ENCODE measurements at regions not wholly inside any gene's neighbourhood (a gene's known extent, or its start where the extent isn't known, plus 50 kb on each side); places are given as distances from the start of the nearest gene placed in this dataset.

DNA sequence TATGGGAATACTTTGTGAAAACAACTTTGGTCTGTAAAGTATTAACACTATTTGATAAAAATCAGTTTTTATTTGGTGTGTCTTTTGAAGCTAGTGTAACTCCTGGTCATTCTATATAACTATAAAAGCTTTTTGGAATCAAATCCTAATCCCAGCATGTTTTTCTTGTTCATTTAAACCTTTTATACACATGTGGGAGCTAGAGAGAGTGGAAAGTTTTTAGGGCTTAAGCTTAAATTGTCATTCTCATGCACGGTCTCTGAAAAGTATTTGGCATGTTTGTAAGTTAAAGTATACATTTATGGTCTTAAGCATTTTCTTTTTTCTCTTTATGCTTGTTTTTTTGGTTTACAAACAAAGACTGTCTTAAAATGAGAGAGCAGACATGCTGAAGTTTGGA, 83.4 kb upstream of the RARB start:
- H3K27ac ChIP-seq (ENCODE audit: low read depth in 1 of 2, low read length in 2 of 2) = no peak overlapping the region
- intact Hi-C loops (cut with micrococcal nuclease) = no loop called here
- H3K4me3 Mint-ChIP-seq = no peak overlapping the region
- no peak for DNase-seq
- H3K4me2 ChIP-seq (replicated peaks; ENCODE audit: extremely low read depth, low read length, poor library complexity, severe bottlenecking) = no peak overlapping the region
- H2AFZ ChIP-seq (ENCODE audit: insufficient read depth, low read depth, low read length, poor library complexity, severe bottlenecking) = no peak overlapping the region
- H3K4me1 Mint-ChIP-seq = no peaks in the 10 kb centered on the region
- TF ChIP-seq, protein P1, sequence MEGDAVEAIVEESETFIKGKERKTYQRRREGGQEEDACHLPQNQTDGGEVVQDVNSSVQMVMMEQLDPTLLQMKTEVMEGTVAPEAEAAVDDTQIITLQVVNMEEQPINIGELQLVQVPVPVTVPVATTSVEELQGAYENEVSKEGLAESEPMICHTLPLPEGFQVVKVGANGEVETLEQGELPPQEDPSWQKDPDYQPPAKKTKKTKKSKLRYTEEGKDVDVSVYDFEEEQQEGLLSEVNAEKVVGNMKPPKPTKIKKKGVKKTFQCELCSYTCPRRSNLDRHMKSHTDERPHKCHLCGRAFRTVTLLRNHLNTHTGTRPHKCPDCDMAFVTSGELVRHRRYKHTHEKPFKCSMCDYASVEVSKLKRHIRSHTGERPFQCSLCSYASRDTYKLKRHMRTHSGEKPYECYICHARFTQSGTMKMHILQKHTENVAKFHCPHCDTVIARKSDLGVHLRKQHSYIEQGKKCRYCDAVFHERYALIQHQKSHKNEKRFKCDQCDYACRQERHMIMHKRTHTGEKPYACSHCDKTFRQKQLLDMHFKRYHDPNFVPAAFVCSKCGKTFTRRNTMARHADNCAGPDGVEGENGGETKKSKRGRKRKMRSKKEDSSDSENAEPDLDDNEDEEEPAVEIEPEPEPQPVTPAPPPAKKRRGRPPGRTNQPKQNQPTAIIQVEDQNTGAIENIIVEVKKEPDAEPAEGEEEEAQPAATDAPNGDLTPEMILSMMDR (IDR thresholded peaks at IDR 0.05) = no peak
- no peaks in the 10 kb centered on the region for H3K4me1 ChIP-seq (ENCODE audit: control insufficient read depth in 1 of 2, insufficient read depth in 2 of 2, low read length in 2 of 2)
- H3K27me3 ChIP-seq (ENCODE audit: control insufficient read depth in 2 of 2, insufficient read depth in 2 of 2, low read length in 2 of 2) = no peaks in the 10 kb centered on the region
- no peaks in the 10 kb centered on the region for H3K36me3 Mint-ChIP-seq
- no CpG with 5 or more reads among the region's 1 CpG for WGBS (ENCODE audit: insufficient coverage)
- H3K4me3 ChIP-seq (replicated peaks in 1 of 3; ENCODE audit: low read depth in 2 of 3, low read length in 3 of 3) = no peak overlapping the region
- H3K36me3 ChIP-seq (replicated peaks in 1 of 2; ENCODE audit: control insufficient read depth in 1 of 2, insufficient read depth in 2 of 2, low read length in 2 of 2) = no peaks in the 10 kb centered on the region
- H4K20me1 ChIP-seq (ENCODE audit: insufficient read depth, low read length) = no peaks in the 10 kb centered on the region
- H3K27me3 Mint-ChIP-seq (ENCODE audit: low read depth in 3 of 3) = peaks cover 0 to 2% (median 0%) of the 10 kb centered on the region in 3 donors
- H3K9me3 ChIP-seq (replicated peaks in 1 of 2; ENCODE audit: control insufficient read depth in 1 of 2, insufficient read depth in 1 of 2, low read length in 2 of 2) = peaks cover 4 to 5% of the 10 kb centered on the region in 2 donors
- no peak overlapping the region for H3K9ac ChIP-seq (ENCODE audit: insufficient read depth, low read length, poor library complexity, severe bottlenecking)
- H3K27ac Mint-ChIP-seq = no peak overlapping the region
- H3K79me2 ChIP-seq (ENCODE audit: insufficient read depth, low read length) = no peaks in the 10 kb centered on the region
- H3K9me3 Mint-ChIP-seq = peaks cover 0 to 10% (median 2%) of the 10 kb centered on the region in 7 donors

DNA sequence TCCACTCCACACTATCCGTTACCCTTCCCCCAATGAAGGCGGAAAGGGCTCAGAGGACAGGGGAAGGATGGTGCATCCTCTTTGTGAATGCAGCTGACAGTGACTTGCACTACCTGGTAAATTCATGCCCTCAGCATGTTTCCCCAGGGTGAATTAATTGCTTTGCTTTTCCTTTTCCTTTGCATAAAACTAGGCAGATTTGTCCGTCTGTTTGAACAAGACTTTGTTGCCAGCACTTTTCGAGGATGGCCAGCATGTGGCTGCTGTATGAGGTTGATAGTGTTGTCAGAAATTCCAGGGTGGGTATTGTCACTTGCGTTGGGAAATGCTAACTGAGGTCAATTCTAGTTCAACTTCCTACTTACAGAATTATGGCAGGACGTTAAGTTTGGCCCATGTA, 79.0 kb upstream of the RARB start:
- Mint-ChIP-seq H3K27ac (no peak overlapping the region), H3K4me1 (no peaks in the 10 kb centered on the region), H3K27me3 (ENCODE audit: low read depth in 3 of 3) (peaks cover 0 to 2% (median 0%) of the 10 kb centered on the region in 3 donors), H3K9me3 (peaks cover 0 to 14% (median 3%) of the 10 kb centered on the region in 7 donors), H3K4me3 (no peak overlapping the region), H3K36me3 (no peaks in the 10 kb centered on the region)
- Histone ChIP-seq H3K4me1 (ENCODE audit: control insufficient read depth in 1 of 2, insufficient read depth in 2 of 2, low read length in 2 of 2) (no peaks in the 10 kb centered on the region), H3K27ac (ENCODE audit: low read depth in 1 of 2, low read length in 2 of 2) (no peak overlapping the region), H3K4me2 (replicated peaks; ENCODE audit: extremely low read depth, low read length, poor library complexity, severe bottlenecking) (no peak overlapping the region), H3K9ac (ENCODE audit: insufficient read depth, low read length, poor library complexity, severe bottlenecking) (no peak overlapping the region), H4K20me1 (ENCODE audit: insufficient read depth, low read length) (no peaks in the 10 kb centered on the region), H3K27me3 (ENCODE audit: control insufficient read depth in 2 of 2, insufficient read depth in 2 of 2, low read length in 2 of 2) (no peaks in the 10 kb centered on the region), H3K36me3 (replicated peaks in 1 of 2; ENCODE audit: control insufficient read depth in 1 of 2, insufficient read depth in 2 of 2, low read length in 2 of 2) (no peaks in the 10 kb centered on the region), H3K9me3 (replicated peaks in 1 of 2; ENCODE audit: control insufficient read depth in 1 of 2, insufficient read depth in 1 of 2, low read length in 2 of 2) (peaks cover 6 to 10% of the 10 kb centered on the region in 2 donors), H2AFZ (ENCODE audit: insufficient read depth, low read depth, low read length, poor library complexity, severe bottlenecking) (no peak overlapping the region), H3K79me2 (ENCODE audit: insufficient read depth, low read length) (no peaks in the 10 kb centered on the region), H3K4me3 (replicated peaks in 1 of 3; ENCODE audit: low read depth in 2 of 3, low read length in 3 of 3) (no peak overlapping the region)
- TF ChIP-seq, protein P1 (IDR thresholded peaks at IDR 0.05) = no peak
- intact Hi-C loops (cut with micrococcal nuclease) = no loop called here
- WGBS (ENCODE audit: insufficient coverage) = 100% methylated on average over 1 of the region's 6 CpGs
- DNase-seq = no peak

Data from CD14-positive monocyte (primary cell).